Heart left ventricle (tissue), 16 donors: ENCODE measurements at regions not wholly inside any gene's neighbourhood (a gene's known extent, or its start where the extent isn't known, plus 50 kb on each side); places are given as distances from the start of the nearest gene placed in this dataset.

Experiments used
- ATAC-seq, 4 donors: fragments of 200-7000 bp; cut with Tn5 transposase; one replicate each; pipeline ENCODE4 v1.9.1; 2020 to 2022; ENCODE audit warnings: moderate library complexity in 4 of 4, mild to moderate bottlenecking in 3 of 4, moderate number of reproducible peaks in 1 of 4
- DNase-seq, 5 donors: peaks; one replicate each; pipeline ENCODE4 v3.0.0-alpha.2; 2020
- H3K27ac ChIP-seq, 12 donors: fragments of 200-600 bp; sonication (generic) in 4 of 12; one replicate each; pipeline versions ENCODE4 v1.5.0 to v1.8.0; 2016 to 2022; ENCODE audit warnings: mild to moderate bottlenecking in 2 of 12
- H3K27me3 ChIP-seq, 9 donors: fragments of 200-600 bp; sonication (generic) in 2 of 9; one replicate each; pipeline versions ENCODE4 v1.5.1 to v1.8.0; 2016 to 2022; ENCODE audit warnings: mild to moderate bottlenecking in 3 of 9
- H3K36me3 ChIP-seq, 9 donors: fragments of 200-600 bp; sonication (generic) in 2 of 9; one replicate each; pipeline versions ENCODE4 v1.5.0 to v1.8.0; 2018 to 2022; ENCODE audit warnings: mild to moderate bottlenecking in 2 of 9
- H3K4me1 ChIP-seq, 12 donors: fragments of 200-600 bp; sonication (generic) in 4 of 12; one replicate each; pipeline versions ENCODE4 v1.5.0 to v1.8.0; 2016 to 2022; ENCODE audit warnings: mild to moderate bottlenecking in 3 of 12
- H3K4me3 ChIP-seq, 12 donors: fragments of 200-600 bp; sonication (generic) in 4 of 12; one replicate each; pipeline versions ENCODE4 v1.5.0 to v1.8.0; 2017 to 2022; ENCODE audit warnings: mild to moderate bottlenecking in 9 of 12, moderate library complexity in 4 of 12
- H3K9me3 ChIP-seq, 12 donors: fragments of 200-600 bp; sonication (generic) in 4 of 12; one replicate each; pipeline versions ENCODE4 v1.5.0 to v1.8.0; 2016 to 2022; ENCODE audit warnings: mild to moderate bottlenecking in 1 of 12
- CTCF ChIP-seq, 12 donors: fragments of 200-600 bp; sonication (generic) in 4 of 12; IDR thresholded peaks; one replicate each; pipeline versions ENCODE4 v1.5.0 to v1.8.0; 2018 to 2022; ENCODE audit warnings: antibody characterized with exemption in 12 of 12, mild to moderate bottlenecking in 5 of 12
- POLR2A ChIP-seq, 2 donors: fragments of 450-650 bp; IDR thresholded peaks; one replicate each; pipeline ENCODE4 v1.6.1; 2017; ENCODE audit warnings: antibody characterized with exemption in 2 of 2, mild to moderate bottlenecking in 2 of 2, moderate library complexity in 2 of 2
- WGBS, 4 donors: extraction: QIAGEN DNeasy Blood & Tissue Kit in 2 of 4; methylation state at CpG; one replicate each; pipeline versions ENCODE4 v1.1.5 to v1.1.7; 2013 to 2018; 5-methylcytosine and 5-hydroxymethylcytosine counted together
- intact Hi-C, 10 donors: fragments of 100-400 bp; cut with DNase I; formaldehyde crosslinking; loops; one replicate each; pipeline versions ENCODE4 v1.11.1 to v1.14.2; 2022
- donor health status: ischemic (EF 13 %, LVEDD 7.1; RV severe dilation, severe dysfunction).
- donor health status: healthy with polysubstance abuse.
- donor health status: DM: no; HTN: yes; CAD: no.
- donor health status: DM: no; HTN: no; CAD: no.
- donor health status: ischemic (EF 25% LVEDD 6.9; RV normal size, moderate dysfunction).
- donor health status: ischemic (EF 25% LVEDD 5.7; RV mildly dilated, moderate dysfunction).
- donor health status: healthy.
- donor health status: DM: yes; HTN: yes; CAD: no.
- donor health status: ischemic (EF 35%, LVEDD 5.7; RV mildly dilated, moderate dysfunction).
- donor health status: nonischemic (EF 11% LVEDD 7.7; RV severe dilation, severe dysfunction).
- donor health status: DM: yes; HTN: yes; CAD: no.
- donor health status: PGD.
- donor health status: ischemic (EF 29% LVEDD 5.4; RV normal size, mild dysfunction).
- donor health status: nonischemic (EF 23%, LVEDD 6.1; RV moderate dilation, normal function).

GRCh38 chr3:99012051-99012450 lies 110.6 kb upstream of the DCBLD2 start:
- H3K4me3 ChIP-seq: no peak overlapping the region
- WGBS, 4 donors: 74 to 77% (median 76%) methylated on average over 3 of the region's 3 CpGs
- no peaks in the 10 kb centered on the region for H3K36me3 ChIP-seq
- H3K27me3 ChIP-seq: no peaks in the 10 kb centered on the region
- H3K4me1 ChIP-seq: no peaks in the 10 kb centered on the region
- no peaks in the 10 kb centered on the region for H3K9me3 ChIP-seq
- ATAC-seq: peak in 1 of 4 donors; percentile 75
- intact Hi-C loops: no loop called here
- peak in 1 of 5 donors; percentile 34 for DNase-seq
- TF ChIP-seq CTCF (IDR thresholded peaks at IDR 0.05): no peak
- TF ChIP-seq POLR2A (IDR thresholded peaks at IDR 0.05): no peak
- no peak overlapping the region for H3K27ac ChIP-seq

- TF ChIP-seq CTCF (IDR thresholded peaks at IDR 0.05): no peak
- no peak for TF ChIP-seq POLR2A (IDR thresholded peaks at IDR 0.05)
- Histone ChIP-seq H3K27me3 (no peaks in the 10 kb centered on the region), H3K9me3 (no peaks in the 10 kb centered on the region), H3K4me1 (no peaks in the 10 kb centered on the region), H3K27ac (no peak overlapping the region), H3K36me3 (no peaks in the 10 kb centered on the region), H3K4me3 (no peak overlapping the region)
- intact Hi-C loops: no loop called here
- ATAC-seq (no peak), DNase-seq (no peak)
Observed at GRCh38 chr3:99009851-99010250, 108.4 kb upstream of the DCBLD2 start.

- TF ChIP-seq POLR2A (IDR thresholded peaks at IDR 0.05) (no peak), CTCF (IDR thresholded peaks at IDR 0.05) (no peak)
Observed at GRCh38 chr3:99006686-99007085, 105.2 kb upstream of the DCBLD2 start.

GRCh38 chr3:98999675-99000074 lies 98.2 kb upstream of the DCBLD2 start:
- no peak for ATAC-seq
- no peak for TF ChIP-seq CTCF (IDR thresholded peaks at IDR 0.05)
- no peak for TF ChIP-seq POLR2A (IDR thresholded peaks at IDR 0.05)
- intact Hi-C loops: loop anchor here in 5 of 10 donors (5.0 to 10.0 kb wide), 3 partner anchors 95 to 407 kb away; partner anchors contain the start of genes CPOX (in 4 of the 5) and DCBLD2 (in 1 of the 5)

More at GRCh38 chr3:99006686-99007085, 105.2 kb upstream of the DCBLD2 start:
- H3K36me3 ChIP-seq: no peaks in the 10 kb centered on the region
- no peaks in the 10 kb centered on the region for H3K27me3 ChIP-seq
- no peak for DNase-seq
- H3K9me3 ChIP-seq: peaks cover 0 to 8% (median 0%) of the 10 kb centered on the region in 12 donors
- H3K4me3 ChIP-seq: no peak overlapping the region
- intact Hi-C loops: no loop called here
- H3K27ac ChIP-seq: no peak overlapping the region
- ATAC-seq: no peak
- no peaks in the 10 kb centered on the region for H3K4me1 ChIP-seq

More at GRCh38 chr3:98999675-99000074, 98.2 kb upstream of the DCBLD2 start:
- Histone ChIP-seq H3K27ac (no peak overlapping the region), H3K27me3 (no peaks in the 10 kb centered on the region), H3K9me3 (peaks cover 0 to 8% (median 0%) of the 10 kb centered on the region in 12 donors), H3K4me1 (no peaks in the 10 kb centered on the region), H3K36me3 (no peaks in the 10 kb centered on the region), H3K4me3 (no peak overlapping the region)
- no peak for DNase-seq
